H1 (cell line): ENCODE measurements at regions not wholly inside any gene's neighbourhood (a gene's known extent, or its start where the extent isn't known, plus 50 kb on each side); places are given as distances from the start of the nearest gene placed in this dataset.

Source experiments
- CREB1 ChIP-seq: IDR thresholded peaks from 2 replicates; pipeline ENCODE4 v1.6.1; 2012; ENCODE audit warnings: inconsistent platforms
- GTF2F1 ChIP-seq: IDR thresholded peaks from 2 replicates; pipeline ENCODE4 v1.6.1; 2012; ENCODE audit warnings: low read depth, low read length, improper control_type of control experiment, borderline replicate concordance
- PHF8 ChIP-seq: fragments of 200-600 bp; sonication (generic); conservative IDR thresholded peaks from 2 replicates; pipeline ENCODE4 v1.7.1; 2012; ENCODE audit warnings: low read depth, mild to moderate bottlenecking, inconsistent platforms, low read length, moderate library complexity
- POLR2A ChIP-seq, 2 experiments: IDR thresholded peaks; 1 replicate in 1 of 2; 2 replicates in 1 of 2; pipeline ENCODE4 v1.6.1; 2011; ENCODE audit warnings: low read depth in 2 of 2, low read length in 2 of 2, mild to moderate bottlenecking in 2 of 2; ENCODE audit errors: control extremely low read depth in 1 of 2
- SIN3A ChIP-seq, 2 experiments: IDR thresholded peaks in 1 of 2; conservative IDR thresholded peaks in 1 of 2; 2 replicates each; pipeline ENCODE4 v1.6.1; 2011 to 2012; ENCODE audit warnings: low read length in 2 of 2, improper control_type of control experiment in 1 of 2, low read depth in 1 of 2, mild to moderate bottlenecking in 1 of 2
- SP1 ChIP-seq: IDR thresholded peaks from 2 replicates; pipeline ENCODE4 v1.6.1; 2011; ENCODE audit warnings: low read depth, low read length
- SRF ChIP-seq: IDR thresholded peaks from 2 replicates; pipeline ENCODE4 v1.6.1; 2011; ENCODE audit warnings: mild to moderate bottlenecking, low read depth, low read length, moderate library complexity

DNA sequence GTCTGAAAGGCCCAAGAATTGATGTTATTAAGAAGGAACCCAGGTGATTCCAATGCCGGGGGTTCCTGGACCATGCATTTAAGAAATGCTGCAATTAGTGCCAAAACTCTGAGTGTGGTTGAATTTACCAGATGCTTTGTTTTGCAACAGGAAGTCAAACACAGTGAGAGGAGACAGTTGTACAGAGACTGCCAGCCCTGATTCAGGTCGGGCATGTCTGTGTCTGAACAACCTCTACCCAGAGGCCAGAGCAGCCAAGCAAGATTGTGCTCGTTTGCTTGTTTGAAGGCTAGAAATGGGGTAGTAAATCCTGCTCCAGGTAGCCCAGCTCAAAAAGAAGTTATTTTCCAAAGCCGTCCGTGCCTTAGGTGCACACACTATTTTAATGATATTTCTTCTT lies 412.4 kb upstream of the ERCC4 start (continued):
- no peak for TF ChIP-seq GTF2F1
- no peak for TF ChIP-seq CREB1
- TF ChIP-seq POLR2A (IDR thresholded peaks at IDR 0.05; ENCODE audit: control extremely low read depth in 1 of 2, low read depth in 2 of 2, low read length in 2 of 2) = no peak
- TF ChIP-seq SIN3A (conservative IDR thresholded peaks at IDR 0.05 in 1 of 2, IDR thresholded peaks at IDR 0.05 in 1 of 2; ENCODE audit: low read depth in 1 of 2, low read length in 2 of 2) = no peak
- no peak for TF ChIP-seq SRF
- TF ChIP-seq PHF8 = no peak
- TF ChIP-seq SP1 = no peak
